Common myeloid progenitor, CD34-positive (primary cell): ENCODE measurements at regions not wholly inside any gene's neighbourhood (a gene's known extent, or its start where the extent isn't known, plus 50 kb on each side); places are given as distances from the start of the nearest gene placed in this dataset.

Experiments used
- CTCF ChIA-PET: fragments of 350-600 bp; sonication (Branson Sonifier 250); formaldehyde crosslinking; loops from one replicate; lab custom pipeline; 2021; ENCODE audit warnings: antibody characterized with exemption; lab: Charles Lee
- POLR2A ChIA-PET: fragments of 350-600 bp; sonication (Branson Sonifier 250); formaldehyde crosslinking; loops from one replicate; lab custom pipeline; 2021; ENCODE audit warnings: antibody characterized with exemption; lab: Charles Lee
- DNase-seq, 3 donors: peaks; one replicate each; pipeline versions ENCODE4 v3.0.0 to v3.0.0-alpha.2; 2013
- H3K27ac ChIP-seq, 2 experiments: 1 replicate in 1 of 2; 2 replicates in 1 of 2; pipeline ENCODE4 v1.7.0; 2013; ENCODE audit warnings: inconsistent platforms in 2 of 2, low read length in 2 of 2, mild to moderate bottlenecking in 2 of 2, low read depth in 1 of 2, moderate library complexity in 1 of 2; ENCODE audit not compliant: severe bottlenecking in 2 of 2, insufficient read depth in 1 of 2, poor library complexity in 1 of 2
- H3K27me3 ChIP-seq, 5 experiments: replicated peaks in 2 of 5; 1 replicate in 3 of 5; 2 replicates in 2 of 5; pipeline versions ENCODE4 v1.6.1 to v1.7.0; 2013; ENCODE audit warnings: low read length in 4 of 5, mild to moderate bottlenecking in 2 of 5, moderate library complexity in 2 of 5, inconsistent platforms in 1 of 5; ENCODE audit not compliant: insufficient read depth in 5 of 5, control insufficient read depth in 4 of 5
- H3K36me3 ChIP-seq, 4 experiments: 1 replicate in 2 of 4; 2 replicates in 2 of 4; pipeline versions ENCODE4 v1.6.1 to v1.7.0; 2013; ENCODE audit warnings: low read length in 3 of 4, control low read depth in 1 of 4, mild to moderate bottlenecking in 1 of 4; ENCODE audit not compliant: control insufficient read depth in 4 of 4, insufficient read depth in 4 of 4
- H3K4me1 ChIP-seq, 4 experiments: 1 replicate in 3 of 4; 2 replicates in 1 of 4; pipeline versions ENCODE4 v1.6.1 to v1.7.1; 2013; ENCODE audit warnings: low read length in 3 of 4, mild to moderate bottlenecking in 3 of 4, control low read depth in 1 of 4, inconsistent platforms in 1 of 4, moderate library complexity in 1 of 4; ENCODE audit not compliant: control insufficient read depth in 4 of 4, insufficient read depth in 4 of 4; ENCODE audit errors: control extremely low read depth in 1 of 4
- H3K4me3 ChIP-seq, 7 experiments: 1 replicate in 4 of 7; 2 replicates in 3 of 7; pipeline versions ENCODE4 v1.5.1 to v1.7.0; 2013; ENCODE audit warnings: mild to moderate bottlenecking in 7 of 7, low read length in 6 of 7, moderate library complexity in 6 of 7, inconsistent platforms in 2 of 7, low read depth in 2 of 7, control low read depth in 1 of 7; ENCODE audit not compliant: insufficient read depth in 4 of 7, control insufficient read depth in 1 of 7; ENCODE audit errors: extremely low read depth in 1 of 7
- H3K9me3 ChIP-seq, 5 experiments: 1 replicate in 4 of 5; 2 replicates in 1 of 5; pipeline versions ENCODE4 v1.6.1 to v1.7.1; 2013; ENCODE audit warnings: low read length in 4 of 5, mild to moderate bottlenecking in 2 of 5, inconsistent platforms in 1 of 5, low read depth in 1 of 5, moderate library complexity in 1 of 5; ENCODE audit not compliant: control insufficient read depth in 4 of 5, insufficient read depth in 2 of 5; ENCODE audit errors: control extremely low read depth in 1 of 5
- WGBS: methylation state at CpG from one replicate; pipeline ENCODE4 v1.1.5; 2013; ENCODE audit not compliant: insufficient coverage; 5-methylcytosine and 5-hydroxymethylcytosine counted together

- Histone ChIP-seq H3K27me3 (no peaks in the 10 kb centered on the region), H3K4me1 (no peaks in the 10 kb centered on the region), H3K9me3 (peaks cover 0 to 2% (median 0%) of the 10 kb centered on the region in 5 experiments), H3K4me3 (no peak overlapping the region), H3K27ac (no peak overlapping the region), H3K36me3 (no peaks in the 10 kb centered on the region)
- CTCF ChIA-PET, result interaction anchor here (0.6 to 1.2 kb wide), 2 partner anchors 10 to 209 kb away, joined by 3 read pairs; no protein-coding TSS in a partner anchor
- WGBS, result 75% methylated on average over 1 of the region's 2 CpGs
- DNase-seq, result no peak
- POLR2A ChIA-PET, result no interaction called here
Measured at GRCh38 chr2:56666777-56667176, 483.0 kb downstream of the CCDC85A start.

- Histone ChIP-seq H3K4me3 (no peak overlapping the region), H3K9me3 (peaks cover 1 to 18% (median 7%) of the 10 kb centered on the region in 5 experiments), H3K4me1 (no peaks in the 10 kb centered on the region), H3K27ac (no peak overlapping the region), H3K36me3 (no peaks in the 10 kb centered on the region), H3K27me3 (no peaks in the 10 kb centered on the region)
- ChIA-PET CTCF (no interaction called here), POLR2A (no interaction called here)
- WGBS, result 83% methylated on average over 3 of the region's 5 CpGs
- DNase-seq, result peak in 1 of 3 donors; percentile 4
Measured at GRCh38 chr2:56671973-56672569, 488.3 kb downstream of the CCDC85A start.

GRCh38 chr2:56674084-56674483, 490.3 kb downstream of the CCDC85A start:
- H3K4me1 ChIP-seq, result no peaks in the 10 kb centered on the region
- no peak for DNase-seq
- H3K27me3 ChIP-seq, result no peaks in the 10 kb centered on the region
- H3K9me3 ChIP-seq, result peaks cover 1 to 18% (median 7%) of the 10 kb centered on the region in 5 experiments
- POLR2A ChIA-PET, result no interaction called here
- H3K36me3 ChIP-seq, result no peaks in the 10 kb centered on the region
- H3K4me3 ChIP-seq, result no peak overlapping the region
- CTCF ChIA-PET, result no interaction called here
- H3K27ac ChIP-seq, result no peak overlapping the region

- ChIA-PET CTCF (no interaction called here), POLR2A (no interaction called here)
- peaks cover 1 to 15% (median 7%) of the 10 kb centered on the region in 5 experiments for H3K9me3 ChIP-seq
- H3K4me3 ChIP-seq, result no peak overlapping the region
- H3K27me3 ChIP-seq, result no peaks in the 10 kb centered on the region
- H3K27ac ChIP-seq, result no peak overlapping the region
- no peaks in the 10 kb centered on the region for H3K4me1 ChIP-seq
- DNase-seq, result no peak
- 80% methylated on average over 1 of the region's 2 CpGs for WGBS
- no peaks in the 10 kb centered on the region for H3K36me3 ChIP-seq
Measured at GRCh38 chr2:56676966-56677365, 493.2 kb downstream of the CCDC85A start.

- no peaks in the 10 kb centered on the region for H3K27me3 ChIP-seq
- H3K4me1 ChIP-seq, result no peaks in the 10 kb centered on the region
- no peak overlapping the region for H3K27ac ChIP-seq
- DNase-seq, result no peak
- no peaks in the 10 kb centered on the region for H3K36me3 ChIP-seq
- POLR2A ChIA-PET, result no interaction called here
- CTCF ChIA-PET, result no interaction called here
- no peaks in the 10 kb centered on the region for H3K9me3 ChIP-seq
- 100% methylated on average over 1 of the region's 3 CpGs for WGBS
- H3K4me3 ChIP-seq, result no peak overlapping the region
Measured at GRCh38 chr2:56680971-56681631, 497.3 kb downstream of the CCDC85A start.

- ChIA-PET CTCF (no interaction called here), POLR2A (no interaction called here)
- no CpG with 5 or more reads among the region's 5 CpGs for WGBS
- Histone ChIP-seq H3K9me3 (no peaks in the 10 kb centered on the region), H3K36me3 (no peaks in the 10 kb centered on the region), H3K27ac (no peak overlapping the region), H3K4me1 (no peaks in the 10 kb centered on the region), H3K4me3 (no peak overlapping the region), H3K27me3 (no peaks in the 10 kb centered on the region)
- peak in 1 of 3 donors; percentile 4 for DNase-seq
Measured at GRCh38 chr2:56681659-56682396, 498.0 kb downstream of the CCDC85A start.

GRCh38 chr2:56682397-56682760, 498.6 kb downstream of the CCDC85A start:
- Histone ChIP-seq H3K4me1 (no peaks in the 10 kb centered on the region), H3K27ac (no peak overlapping the region), H3K4me3 (no peak overlapping the region), H3K36me3 (no peaks in the 10 kb centered on the region), H3K9me3 (no peaks in the 10 kb centered on the region), H3K27me3 (no peaks in the 10 kb centered on the region)
- CTCF ChIA-PET, result no interaction called here
- POLR2A ChIA-PET, result no interaction called here
- WGBS, result 100% methylated on average over 1 of the region's 3 CpGs
- DNase-seq, result no peak
